Myocyte (in vitro differentiated cells): ENCODE measurements at regions not wholly inside any gene's neighbourhood (a gene's known extent, or its start where the extent isn't known, plus 50 kb on each side); places are given as distances from the start of the nearest gene placed in this dataset.
"Not testable (repeated sequence)": the region's sequence is repeated elsewhere in the genome, so short reads cannot be mapped to it uniquely, and the experiment has no call there.

Experiments used
- DNase-seq: peaks from one replicate; pipeline ENCODE4 v3.0.0-alpha.2; 2012; ENCODE audit warnings: low read depth

- peak; percentile 58 for DNase-seq
These were observed 56.8 kb downstream of the ATP6V0E2 start for GRCh38 chr7:149930374-149931068.

- DNase-seq: not testable (repeated sequence)
These were observed 60.0 kb downstream of the ATP6V0E2 start for GRCh38 chr7:149933776-149934175.

- not testable (repeated sequence) for DNase-seq
These were observed 73.6 kb downstream of the ATP6V0E2 start for GRCh38 chr7:149947346-149947745.

GRCh38 chr7:149948444-149948843, 74.7 kb downstream of the ATP6V0E2 start:
- DNase-seq: not testable (repeated sequence)

- DNase-seq: peak; percentile 72
These were observed 76.3 kb downstream of the ATP6V0E2 start for GRCh38 chr7:149949863-149950577.

GRCh38 chr7:149950578-149950924, 76.8 kb downstream of the ATP6V0E2 start:
- not testable (repeated sequence) for DNase-seq

- not testable (repeated sequence) for DNase-seq
These were observed 77.8 kb downstream of the ATP6V0E2 start for GRCh38 chr7:149951579-149951978.

- DNase-seq: not testable (repeated sequence)
These were observed 85.1 kb downstream of the ATP6V0E2 start for GRCh38 chr7:149958880-149959279.

GRCh38 chr7:149960863-149961262, 87.1 kb downstream of the ATP6V0E2 start:
- not testable (repeated sequence) for DNase-seq

- DNase-seq: not testable (repeated sequence)
These were observed 88.1 kb downstream of the ATP6V0E2 start for GRCh38 chr7:149961878-149962277.

- DNase-seq: not testable (repeated sequence)
These were observed 89.0 kb downstream of the ATP6V0E2 start for GRCh38 chr7:149962685-149963319.

- DNase-seq: not testable (repeated sequence)
These were observed 90.2 kb downstream of the ATP6V0E2 start for GRCh38 chr7:149963985-149964384.

GRCh38 chr7:149966444-149966843, 92.7 kb downstream of the ATP6V0E2 start:
- DNase-seq: not testable (repeated sequence)

GRCh38 chr7:149972977-149973376, 99.2 kb downstream of the ATP6V0E2 start:
- DNase-seq: not testable (repeated sequence)

GRCh38 chr7:149973681-149974080, 99.9 kb downstream of the ATP6V0E2 start:
- not testable (repeated sequence) for DNase-seq

- DNase-seq: not testable (repeated sequence)
These were observed 101.8 kb downstream of the ATP6V0E2 start for GRCh38 chr7:149975608-149976007.

GRCh38 chr7:149978537-149978936, 104.8 kb downstream of the ATP6V0E2 start:
- not testable (repeated sequence) for DNase-seq

- DNase-seq: not testable (repeated sequence)
These were observed 105.2 kb downstream of the ATP6V0E2 start for GRCh38 chr7:149978944-149979343.

GRCh38 chr7:149982537-149983112, 108.9 kb downstream of the ATP6V0E2 start:
- not testable (repeated sequence) for DNase-seq

GRCh38 chr7:149986866-149987265, 113.1 kb downstream of the ATP6V0E2 start:
- DNase-seq: not testable (repeated sequence)

- not testable (repeated sequence) for DNase-seq
These were observed 118.0 kb downstream of the ATP6V0E2 start for GRCh38 chr7:149991652-149992302.
